GM23248 (cell line): ENCODE measurements at regions not wholly inside any gene's neighbourhood (a gene's known extent, or its start where the extent isn't known, plus 50 kb on each side); places are given as distances from the start of the nearest gene placed in this dataset.

ENCODE experiments used
- EZH2 ChIP-seq: fragments of 200-600 bp; sonication (generic); IDR thresholded peaks from 2 replicates; pipeline ENCODE4 v1.6.1; 2018; ENCODE audit warnings: antibody characterized with exemption, mild to moderate bottlenecking; ENCODE audit not compliant: insufficient read depth, poor library complexity, severe bottlenecking
- EZH2phosphoT487 ChIP-seq: fragments of 200-600 bp; sonication (generic); IDR thresholded peaks from 2 replicates; pipeline ENCODE4 v1.6.1; 2018; ENCODE audit warnings: antibody characterized with exemption, moderate library complexity, mild to moderate bottlenecking, low read depth; ENCODE audit not compliant: insufficient read depth

GRCh38 chr2:15829985-15830384 lies 110.4 kb upstream of the MYCN start:
- TF ChIP-seq EZH2 (no peak), EZH2phosphoT487 (no peak)
